NCI-H69 (cell line): ENCODE measurements at regions not wholly inside any gene's neighbourhood (a gene's known extent, or its start where the extent isn't known, plus 50 kb on each side); places are given as distances from the start of the nearest gene placed in this dataset.

Source experiments
- DNase-seq: peaks from one replicate; lab custom pipeline; 2025; lab: John Stamatoyannopoulos, UW

GRCh38 chr10:58885146-58885545, 291.3 kb upstream of the PHYHIPL start:
- no peak for DNase-seq

GRCh38 chr10:58885686-58886345, 290.6 kb upstream of the PHYHIPL start:
- DNase-seq, result no peak

GRCh38 chr10:58886406-58886805, 290.0 kb upstream of the PHYHIPL start:
- DNase-seq, result peak; percentile 44

- no peak for DNase-seq
These were observed 289.0 kb upstream of the PHYHIPL start for GRCh38 chr10:58887474-58887873.

- DNase-seq, result no peak
These were observed 287.5 kb upstream of the PHYHIPL start for GRCh38 chr10:58888957-58889356.

GRCh38 chr10:58892031-58892531, 284.4 kb upstream of the PHYHIPL start:
- peak; percentile 91 for DNase-seq

GRCh38 chr10:58894929-58895328, 281.5 kb upstream of the PHYHIPL start:
- peak; percentile 17 for DNase-seq

GRCh38 chr10:58896229-58896628, 280.2 kb upstream of the PHYHIPL start:
- DNase-seq, result peak; percentile 10

GRCh38 chr10:58897236-58897635, 279.2 kb upstream of the PHYHIPL start:
- DNase-seq, result no peak

- DNase-seq, result no peak
These were observed 278.7 kb upstream of the PHYHIPL start for GRCh38 chr10:58897708-58898107.

GRCh38 chr10:58898854-58899573, 277.4 kb upstream of the PHYHIPL start:
- DNase-seq, result peak; percentile 32

- no peak for DNase-seq
These were observed 275.3 kb upstream of the PHYHIPL start for GRCh38 chr10:58901092-58901646.

- DNase-seq, result no peak
These were observed 273.4 kb upstream of the PHYHIPL start for GRCh38 chr10:58903071-58903470.

- DNase-seq, result no peak
These were observed 266.6 kb upstream of the PHYHIPL start for GRCh38 chr10:58909881-58910280.

- DNase-seq, result no peak
These were observed 262.7 kb upstream of the PHYHIPL start for GRCh38 chr10:58913717-58914116.

- DNase-seq, result no peak
These were observed 257.6 kb upstream of the PHYHIPL start for GRCh38 chr10:58918887-58919286.

- DNase-seq, result peak; percentile 93
These were observed 256.4 kb upstream of the PHYHIPL start for GRCh38 chr10:58919927-58920654.

GRCh38 chr10:58920655-58921003, 255.8 kb upstream of the PHYHIPL start:
- no peak for DNase-seq

- DNase-seq, result peak; percentile 26
These were observed 255.0 kb upstream of the PHYHIPL start for GRCh38 chr10:58921421-58921855.

- DNase-seq, result no peak
These were observed 251.1 kb upstream of the PHYHIPL start for GRCh38 chr10:58925381-58925780.

GRCh38 chr10:58930500-58930899, 245.9 kb upstream of the PHYHIPL start:
- no peak for DNase-seq

- no peak for DNase-seq
These were observed 244.3 kb upstream of the PHYHIPL start for GRCh38 chr10:58932126-58932525.
